Endothelial cell of umbilical vein (primary cell): ENCODE measurements at regions not wholly inside any gene's neighbourhood (a gene's known extent, or its start where the extent isn't known, plus 50 kb on each side); places are given as distances from the start of the nearest gene placed in this dataset.

Source experiments
- BruUV-seq: library from RNA; stranded (reverse); fragments of 400-500 nt; replicated peaks from 2 replicates; lab custom pipeline; 2021; lab: Mats Ljungman, UMichigan
- CTCF ChIA-PET: fragments of 300-600, 350-600 bp; sonication (Branson Sonifier 250); formaldehyde crosslinking; loops from one replicate; lab custom pipeline; 2021; ENCODE audit warnings: antibody characterized with exemption, inconsistent platforms; lab: Charles Lee
- POLR2A ChIA-PET: fragments of 300-600, 350-600 bp; sonication (Branson Sonifier 250); formaldehyde crosslinking; loops from one replicate; lab custom pipeline; 2021; ENCODE audit warnings: antibody characterized with exemption, inconsistent platforms; lab: Charles Lee
- DNase-seq: peaks from one replicate; pipeline ENCODE4 v3.0.0-alpha.2; 2011; ENCODE audit warnings: low read depth, low spot score
- FAIRE-seq: peaks from 2 replicates; lab custom pipeline; 2011; peaks lifted over from hg19 to GRCh38; lab: Jason Lieb, UNC
- H2AFZ ChIP-seq: 2 replicates; pipeline ENCODE4 v1.6.0; 2012; ENCODE audit warnings: low read depth, low read length, control low read depth, inconsistent platforms
- H3K27ac ChIP-seq: 2 replicates; pipeline ENCODE4 v1.5.1; 2011; ENCODE audit warnings: low read depth, mild to moderate bottlenecking, control low read depth, low read length, moderate library complexity; ENCODE audit not compliant: insufficient read depth
- H3K27me3 ChIP-seq, 2 experiments: 2 replicates each; pipeline versions ENCODE4 v1.6.0 to v1.6.1; 2011; ENCODE audit warnings: low read length in 2 of 2, mixed read lengths in 1 of 2; ENCODE audit not compliant: control insufficient read depth in 2 of 2, insufficient read depth in 2 of 2
- H3K36me3 ChIP-seq, 2 experiments: 2 replicates in 1 of 2; 3 replicates in 1 of 2; pipeline ENCODE4 v1.5.1; 2011; ENCODE audit warnings: low read length in 2 of 2, mild to moderate bottlenecking in 1 of 2, moderate library complexity in 1 of 2; ENCODE audit not compliant: control insufficient read depth in 2 of 2, insufficient read depth in 2 of 2; ENCODE audit errors: extremely low read depth in 1 of 2
- H3K4me1 ChIP-seq: 3 replicates; pipeline ENCODE4 v1.5.1; 2011; ENCODE audit warnings: mild to moderate bottlenecking, low read length; ENCODE audit not compliant: control insufficient read depth, insufficient read depth; ENCODE audit errors: extremely low read depth
- H3K4me2 ChIP-seq: 2 replicates; pipeline ENCODE4 v1.6.1; 2011; ENCODE audit warnings: low read length, control low read depth, mixed read lengths; ENCODE audit not compliant: insufficient read depth
- H3K4me3 ChIP-seq, 3 experiments: fragments of 200-600 bp in 1 of 3; sonication (generic), shearing (Covaris generic) in 1 of 3; replicated peaks in 1 of 3; 2 replicates each; pipeline ENCODE4 v1.5.1; 2011 to 2016; ENCODE audit warnings: control low read depth in 3 of 3, low read length in 3 of 3, mild to moderate bottlenecking in 2 of 3, inconsistent platforms in 1 of 3, low read depth in 1 of 3, moderate library complexity in 1 of 3; ENCODE audit not compliant: insufficient read depth in 1 of 3
- H3K79me2 ChIP-seq: 2 replicates; pipeline ENCODE4 v1.6.0; 2012; ENCODE audit warnings: low read length, inconsistent platforms; ENCODE audit not compliant: control insufficient read depth, insufficient read depth
- H3K9ac ChIP-seq: replicated peaks from 2 replicates; pipeline ENCODE3; 2011; ENCODE audit warnings: low read length, control low read depth; ENCODE audit not compliant: insufficient read depth; ENCODE audit errors: extremely low read depth
- H3K9me1 ChIP-seq: replicated peaks from 3 replicates; pipeline ENCODE4 v1.6.0; 2011; ENCODE audit warnings: mild to moderate bottlenecking, low read length; ENCODE audit not compliant: control insufficient read depth, insufficient read depth; ENCODE audit errors: extremely low read depth
- H3K9me3 ChIP-seq: replicated peaks from 2 replicates; pipeline ENCODE4 v1.5.1; 2012; ENCODE audit warnings: low read length, inconsistent platforms; ENCODE audit not compliant: control insufficient read depth, insufficient read depth
- H4K20me1 ChIP-seq: replicated peaks from 2 replicates; pipeline ENCODE3; 2011; ENCODE audit warnings: mild to moderate bottlenecking, low read length; ENCODE audit not compliant: control insufficient read depth, insufficient read depth; ENCODE audit errors: extremely low read depth
- EZH2 ChIP-seq: IDR thresholded peaks from 2 replicates; pipeline ENCODE4 v1.6.1; 2012; ENCODE audit warnings: borderline replicate concordance, low read depth, mild to moderate bottlenecking, moderate library complexity, low read length, inconsistent platforms; ENCODE audit not compliant: severe bottlenecking
- FOS ChIP-seq: IDR thresholded peaks from 2 replicates; pipeline ENCODE4 v1.6.1; 2011; ENCODE audit warnings: mild to moderate bottlenecking, low read length, moderate library complexity, borderline replicate concordance; ENCODE audit not compliant: insufficient read depth
- JUN ChIP-seq: IDR thresholded peaks from 2 replicates; pipeline ENCODE4 v1.6.1; 2011; ENCODE audit warnings: borderline replicate concordance, low read depth; ENCODE audit not compliant: insufficient read length, insufficient read depth
- MYC ChIP-seq: IDR thresholded peaks from one replicate; pipeline ENCODE4 v1.6.1; 2011; ENCODE audit warnings: mild to moderate bottlenecking, low read depth, low read length
- POLR2AphosphoS5 ChIP-seq: IDR thresholded peaks from 2 replicates; pipeline ENCODE4 v1.6.1; 2012; ENCODE audit warnings: low read depth, mild to moderate bottlenecking, control low read depth, low read length, moderate library complexity; ENCODE audit not compliant: insufficient read depth
- dilution Hi-C: fragments of 300-500 bp; cut with MboI; formaldehyde crosslinking; loops from one replicate; pipeline ENCODE4 v1.15.0; 2019; ENCODE audit warnings: low sequenced_read_pairs; ENCODE audit not compliant: extremely low pct_ligation_motif_present
- intact Hi-C: fragments of 100-400 bp; cut with micrococcal nuclease; formaldehyde crosslinking; loops from one replicate; pipeline ENCODE4 v1.10.0; 2022
- TF ChIP-seq, protein P1 (sequence below): IDR thresholded peaks from 2 replicates; pipeline ENCODE4 v1.6.1; 2011; ENCODE audit not compliant: insufficient read depth, insufficient read length
- TF ChIP-seq, protein P2 (sequence below), 2 donors: IDR thresholded peaks; 1 replicate in 1 of 2; 2 replicates in 1 of 2; pipeline ENCODE4 v1.5.1; 2011; ENCODE audit warnings: low read length in 2 of 2, mild to moderate bottlenecking in 2 of 2, moderate library complexity in 2 of 2, control low read depth in 1 of 2, inconsistent platforms in 1 of 2, low read depth in 1 of 2; ENCODE audit not compliant: insufficient read depth in 1 of 2; ENCODE audit errors: extremely low read depth in 1 of 2

DNA sequence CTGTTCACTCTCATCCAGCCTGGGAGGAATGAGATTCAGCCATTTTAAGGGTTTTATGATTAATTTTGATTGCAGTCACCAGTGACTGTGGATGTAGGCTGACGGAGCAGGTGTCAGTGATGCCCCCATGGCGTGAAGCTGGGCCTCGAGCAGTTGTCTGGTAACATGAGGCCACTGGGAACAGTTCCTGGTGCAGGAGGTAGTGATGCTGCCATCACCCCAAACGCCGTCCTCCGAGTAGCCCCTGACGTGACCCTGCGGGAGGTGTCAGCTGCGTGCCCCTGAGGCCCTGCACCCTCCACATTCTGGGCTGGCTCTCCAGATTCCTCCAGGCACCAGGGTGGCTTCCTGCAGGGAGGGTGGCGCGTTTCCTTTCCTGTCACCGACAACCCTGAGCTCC, 277.2 kb downstream of the TEX29 start:
- no TSS peak for BruUV-seq
- ChIA-PET POLR2A (no interaction called here), CTCF (no interaction called here)
- dilution Hi-C loops (no loop called here), intact Hi-C loops (no loop called here)
- Histone ChIP-seq H3K4me2 (no peak overlapping the region), H3K9me1 (no peaks in the 10 kb centered on the region), H3K27me3 (no peaks in the 10 kb centered on the region), H3K9me3 (peaks cover 6% of the 10 kb centered on the region), H3K4me3 (no peak overlapping the region), H4K20me1 (no peaks in the 10 kb centered on the region), H3K4me1 (no peaks in the 10 kb centered on the region), H3K27ac (no peak overlapping the region), H3K36me3 (no peaks in the 10 kb centered on the region), H2AFZ (no peak overlapping the region), H3K9ac (no peak overlapping the region), H3K79me2 (no peaks in the 10 kb centered on the region)
- FAIRE-seq (no peak), DNase-seq (no peak)
- TF ChIP-seq POLR2AphosphoS5 (no peak), FOS (no peak)
- TF ChIP-seq, protein P1, sequence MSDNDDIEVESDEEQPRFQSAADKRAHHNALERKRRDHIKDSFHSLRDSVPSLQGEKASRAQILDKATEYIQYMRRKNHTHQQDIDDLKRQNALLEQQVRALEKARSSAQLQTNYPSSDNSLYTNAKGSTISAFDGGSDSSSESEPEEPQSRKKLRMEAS: no peak

DNA sequence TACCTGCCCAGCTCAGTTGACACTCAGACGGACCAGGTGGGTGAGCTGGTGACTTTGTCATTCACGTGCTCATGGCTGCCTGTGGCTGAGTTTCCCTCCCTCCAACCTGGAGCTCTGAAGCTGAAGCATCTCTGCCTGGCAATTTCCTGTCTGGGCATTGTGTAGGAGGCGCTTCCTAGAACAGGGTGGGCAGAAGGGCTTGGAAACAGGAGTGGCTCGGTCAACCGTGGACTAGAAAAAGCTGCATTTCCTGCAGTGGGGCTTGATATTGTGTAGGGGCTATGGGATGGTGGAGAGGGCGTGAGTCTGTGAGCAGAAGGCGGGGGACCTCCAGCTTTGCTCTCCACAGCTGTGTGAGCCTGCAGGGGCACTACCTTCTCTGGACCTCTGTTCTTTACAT, 278.3 kb downstream of the TEX29 start:
- H3K9me3 ChIP-seq: peaks cover 6% of the 10 kb centered on the region
- intact Hi-C loops (no loop called here), dilution Hi-C loops (no loop called here)
- FAIRE-seq: no peak
- H2AFZ ChIP-seq: no peak overlapping the region
- H3K9ac ChIP-seq: no peak overlapping the region
- CTCF ChIA-PET: no interaction called here
- no TSS peak for BruUV-seq
- H4K20me1 ChIP-seq: no peaks in the 10 kb centered on the region
- TF ChIP-seq MYC: no peak
- TF ChIP-seq POLR2AphosphoS5: no peak
- no peak for TF ChIP-seq EZH2
- no peak for TF ChIP-seq FOS
- TF ChIP-seq, protein P2, sequence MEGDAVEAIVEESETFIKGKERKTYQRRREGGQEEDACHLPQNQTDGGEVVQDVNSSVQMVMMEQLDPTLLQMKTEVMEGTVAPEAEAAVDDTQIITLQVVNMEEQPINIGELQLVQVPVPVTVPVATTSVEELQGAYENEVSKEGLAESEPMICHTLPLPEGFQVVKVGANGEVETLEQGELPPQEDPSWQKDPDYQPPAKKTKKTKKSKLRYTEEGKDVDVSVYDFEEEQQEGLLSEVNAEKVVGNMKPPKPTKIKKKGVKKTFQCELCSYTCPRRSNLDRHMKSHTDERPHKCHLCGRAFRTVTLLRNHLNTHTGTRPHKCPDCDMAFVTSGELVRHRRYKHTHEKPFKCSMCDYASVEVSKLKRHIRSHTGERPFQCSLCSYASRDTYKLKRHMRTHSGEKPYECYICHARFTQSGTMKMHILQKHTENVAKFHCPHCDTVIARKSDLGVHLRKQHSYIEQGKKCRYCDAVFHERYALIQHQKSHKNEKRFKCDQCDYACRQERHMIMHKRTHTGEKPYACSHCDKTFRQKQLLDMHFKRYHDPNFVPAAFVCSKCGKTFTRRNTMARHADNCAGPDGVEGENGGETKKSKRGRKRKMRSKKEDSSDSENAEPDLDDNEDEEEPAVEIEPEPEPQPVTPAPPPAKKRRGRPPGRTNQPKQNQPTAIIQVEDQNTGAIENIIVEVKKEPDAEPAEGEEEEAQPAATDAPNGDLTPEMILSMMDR (IDR thresholded peaks at IDR 0.05; ENCODE audit: extremely low read depth in 1 of 2, insufficient read depth in 1 of 2, low read depth in 1 of 2, low read length in 2 of 2): no peak
- TF ChIP-seq JUN: no peak
- TF ChIP-seq, protein P1: no peak
- H3K79me2 ChIP-seq: no peaks in the 10 kb centered on the region
- no peak overlapping the region for H3K4me3 ChIP-seq
- DNase-seq: no peak
- POLR2A ChIA-PET: no interaction called here
- no peaks in the 10 kb centered on the region for H3K27me3 ChIP-seq
- no peaks in the 10 kb centered on the region for H3K9me1 ChIP-seq
- H3K4me2 ChIP-seq: no peak overlapping the region
- no peaks in the 10 kb centered on the region for H3K36me3 ChIP-seq
- no peaks in the 10 kb centered on the region for H3K4me1 ChIP-seq
- no peak overlapping the region for H3K27ac ChIP-seq
